CD4-positive, alpha-beta T cell treated with Interleukin-15 for 4 hours (primary cell): ENCODE measurements at regions not wholly inside any gene's neighbourhood (a gene's known extent, or its start where the extent isn't known, plus 50 kb on each side); places are given as distances from the start of the nearest gene placed in this dataset.
"Not testable (repeated sequence)": the region's sequence is repeated elsewhere in the genome, so short reads cannot be mapped to it uniquely, and the experiment has no call there.

Experiments used
- DNase-seq: peaks from one replicate; pipeline ENCODE4 v3.0.0-alpha.2; 2020; ENCODE audit warnings: low spot score

DNA sequence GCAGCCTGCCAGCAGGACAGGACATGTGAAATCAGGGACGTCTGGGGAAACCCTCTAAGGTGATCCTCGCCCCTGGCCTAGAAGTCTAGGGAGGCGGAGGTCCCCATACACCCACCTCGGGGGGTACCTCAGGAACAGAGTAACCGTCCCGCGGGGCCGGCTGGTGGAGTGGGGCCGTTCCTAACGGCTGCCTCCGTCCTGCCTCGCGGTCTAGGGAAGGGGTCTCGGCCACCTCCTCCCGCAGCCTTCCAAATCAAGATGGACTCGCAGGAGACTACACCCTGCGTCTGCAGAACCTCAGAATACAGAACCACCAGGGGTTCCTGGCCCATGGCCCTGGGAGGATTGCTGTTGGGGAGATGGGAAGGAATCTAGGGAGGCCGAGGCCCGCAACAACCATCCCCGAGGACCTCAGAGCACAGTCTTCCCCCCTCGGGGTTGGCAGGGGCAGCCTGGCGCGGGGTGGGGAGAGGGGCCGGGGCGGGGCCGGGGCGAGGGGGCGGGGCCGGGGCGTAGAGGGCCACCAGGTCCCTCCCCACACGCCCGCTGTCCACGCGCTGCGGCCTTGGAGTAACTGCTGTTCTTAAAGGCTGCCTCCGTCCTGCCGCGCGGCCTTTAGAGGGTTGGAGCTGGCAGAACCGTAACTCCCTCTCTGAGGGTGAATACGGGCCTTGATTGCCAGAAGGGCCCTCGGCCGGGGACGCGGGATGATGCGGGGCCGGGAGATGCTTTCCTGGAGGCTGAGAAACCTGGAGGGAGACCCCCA is 89.0 kb upstream of the MLN start:
- no peak for DNase-seq

GRCh38 chr6:33888664-33889200 is 84.9 kb upstream of the MLN start:
- no peak for DNase-seq

- DNase-seq = peak; percentile 13
Observed at GRCh38 chr6:33888183-33888582, 84.4 kb upstream of the MLN start.

GRCh38 chr6:33886673-33887144 is 82.9 kb upstream of the MLN start:
- peak; percentile 34 for DNase-seq

DNA sequence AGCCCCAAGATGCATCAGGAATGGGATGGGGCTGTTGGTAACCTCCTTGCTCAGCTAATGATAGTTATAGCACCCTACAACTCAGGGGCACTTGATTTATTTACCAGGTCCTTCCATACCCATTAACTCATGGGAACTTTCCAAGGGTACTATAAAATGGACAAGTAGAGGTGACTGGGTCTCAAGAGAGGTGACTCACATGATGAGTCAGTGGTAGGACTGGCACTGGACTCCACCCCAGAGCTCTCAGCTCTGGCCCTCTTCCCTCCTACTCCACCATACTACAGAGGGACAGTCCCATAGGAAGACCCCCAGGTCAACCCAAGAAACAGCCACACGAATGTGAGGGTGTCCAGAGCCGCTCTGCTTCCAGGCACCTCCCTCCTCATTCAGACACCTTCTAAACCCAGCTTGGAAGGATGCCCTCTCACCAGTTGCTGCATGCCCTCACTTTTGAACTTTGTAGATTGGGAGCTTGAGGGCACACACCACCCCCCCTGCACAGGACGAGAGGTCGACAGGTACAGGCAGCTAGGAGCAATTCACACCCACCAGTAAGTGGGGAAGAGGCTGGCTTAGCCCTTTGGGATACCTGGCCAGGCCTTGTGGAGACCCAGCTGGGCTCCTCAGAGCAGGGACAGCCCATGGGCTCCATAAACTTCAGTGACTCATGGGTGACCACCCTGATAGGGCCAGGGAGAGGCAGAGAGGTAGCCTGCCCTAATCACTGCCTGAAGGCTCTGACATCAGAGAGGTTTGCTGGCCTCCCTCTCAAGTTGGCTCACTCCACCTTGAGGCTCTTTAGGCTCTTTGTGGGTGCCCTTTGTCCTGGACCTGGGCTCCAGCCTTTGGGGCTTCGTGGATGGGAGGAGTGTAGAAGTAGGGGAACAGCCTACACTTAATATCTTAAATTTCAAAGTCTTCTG is 81.6 kb upstream of the MLN start:
- DNase-seq = no peak

DNA sequence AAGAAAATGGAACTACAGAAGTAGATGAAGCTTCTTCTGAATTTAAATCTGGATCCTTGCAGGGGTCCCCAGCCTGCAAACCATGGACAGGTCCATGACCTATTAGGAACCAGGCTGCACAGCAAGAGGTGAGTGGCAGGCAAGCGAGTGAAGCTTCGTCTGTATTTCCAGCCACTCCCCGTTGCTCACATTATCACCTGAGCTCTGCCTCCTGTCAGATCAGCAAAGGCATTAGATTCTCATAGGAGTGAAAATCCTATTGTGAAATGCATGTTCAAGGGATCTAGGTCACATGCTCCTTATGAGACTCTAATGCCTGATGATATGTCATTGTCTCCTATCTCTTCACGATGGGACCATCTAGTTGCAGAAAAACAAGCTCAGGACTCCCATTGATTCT is 79.8 kb upstream of the MLN start:
- DNase-seq = not testable (repeated sequence)

- DNase-seq = no peak
Observed at GRCh38 chr6:33882154-33882553, 78.4 kb upstream of the MLN start.

GRCh38 chr6:33880766-33881165 is 77.0 kb upstream of the MLN start:
- DNase-seq = no peak

- no peak for DNase-seq
Observed at GRCh38 chr6:33880104-33880678, 76.4 kb upstream of the MLN start.

- DNase-seq = no peak
Observed at GRCh38 chr6:33878562-33878961, 74.8 kb upstream of the MLN start.

GRCh38 chr6:33877982-33878535 is 74.3 kb upstream of the MLN start:
- no peak for DNase-seq

GRCh38 chr6:33875696-33876095 is 71.9 kb upstream of the MLN start:
- DNase-seq = no peak

- no peak for DNase-seq
Observed at GRCh38 chr6:33875141-33875581, 71.4 kb upstream of the MLN start.

- no peak for DNase-seq
Observed at GRCh38 chr6:33874136-33874760, 70.4 kb upstream of the MLN start.

DNA sequence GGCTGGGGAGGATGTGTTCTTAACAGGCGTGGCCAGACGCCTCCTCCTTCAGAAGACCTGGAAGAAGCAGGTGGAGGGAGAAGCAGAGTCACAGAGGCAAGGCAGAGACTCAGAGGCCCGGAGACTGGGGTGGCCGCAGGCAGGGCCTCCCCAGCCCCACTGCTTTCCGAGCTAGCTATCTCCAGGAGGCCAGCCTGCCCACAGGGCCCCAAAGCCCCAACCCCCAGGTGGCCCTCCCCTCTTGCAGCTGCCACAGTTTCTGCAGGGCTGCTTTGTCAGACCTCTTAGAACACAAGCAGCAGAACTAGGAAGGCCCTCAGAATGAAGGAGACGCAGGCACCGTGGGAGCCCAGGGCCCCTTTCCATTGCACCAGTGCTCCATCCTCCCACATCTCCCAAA is 69.0 kb upstream of the MLN start:
- DNase-seq = no peak

- no peak for DNase-seq
Observed at GRCh38 chr6:33869826-33870423, 66.1 kb upstream of the MLN start.

DNA sequence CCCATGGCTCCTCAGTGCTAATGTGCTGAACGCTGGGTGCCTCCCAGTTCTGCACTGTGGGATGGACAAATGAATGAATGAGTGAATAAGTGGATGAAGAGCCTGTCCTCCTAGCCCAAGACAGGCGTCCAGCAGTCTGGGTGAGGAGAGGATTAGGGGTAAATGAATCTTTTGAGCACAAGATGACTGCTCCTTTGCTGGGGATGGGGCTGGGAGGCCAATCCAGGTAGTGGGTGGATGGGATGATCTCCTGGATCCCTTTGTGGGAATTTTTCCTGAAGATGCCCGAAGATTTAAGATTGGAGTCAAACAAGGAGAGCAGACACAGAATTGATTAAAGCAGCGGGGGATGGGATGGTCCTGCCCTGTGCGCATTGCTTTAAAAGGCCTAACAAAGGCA is 65.3 kb upstream of the MLN start:
- no peak for DNase-seq

DNA sequence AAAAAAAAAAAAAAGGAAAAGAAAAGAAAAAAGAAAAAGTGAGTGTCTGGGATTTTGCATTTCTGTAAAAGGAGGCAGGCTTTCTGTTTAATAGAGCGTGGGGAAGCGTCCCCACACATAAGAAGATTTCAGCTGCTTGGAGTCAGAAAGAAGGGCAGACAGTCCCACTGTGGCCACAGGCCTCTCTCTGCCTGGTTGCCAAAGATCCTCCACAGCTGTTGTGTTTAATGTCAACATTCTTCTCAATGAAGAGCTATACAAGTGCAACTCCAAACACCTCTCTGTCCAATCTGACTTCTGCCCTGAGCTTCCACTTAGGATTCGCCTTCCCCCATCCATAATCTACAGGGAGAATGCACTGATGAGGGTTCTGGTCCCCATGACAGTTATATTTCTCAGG is 64.3 kb upstream of the MLN start:
- no peak for DNase-seq

- DNase-seq = no peak
Observed at GRCh38 chr6:33865478-33866077, 61.8 kb upstream of the MLN start.

- DNase-seq = no peak
Observed at GRCh38 chr6:33863723-33864440, 60.1 kb upstream of the MLN start.
